ENCODE measurements at regions not wholly inside any gene's neighbourhood (a gene's known extent, or its start where the extent isn't known, plus 50 kb on each side); places are given as distances from the start of the nearest gene placed in this dataset.

DNA sequence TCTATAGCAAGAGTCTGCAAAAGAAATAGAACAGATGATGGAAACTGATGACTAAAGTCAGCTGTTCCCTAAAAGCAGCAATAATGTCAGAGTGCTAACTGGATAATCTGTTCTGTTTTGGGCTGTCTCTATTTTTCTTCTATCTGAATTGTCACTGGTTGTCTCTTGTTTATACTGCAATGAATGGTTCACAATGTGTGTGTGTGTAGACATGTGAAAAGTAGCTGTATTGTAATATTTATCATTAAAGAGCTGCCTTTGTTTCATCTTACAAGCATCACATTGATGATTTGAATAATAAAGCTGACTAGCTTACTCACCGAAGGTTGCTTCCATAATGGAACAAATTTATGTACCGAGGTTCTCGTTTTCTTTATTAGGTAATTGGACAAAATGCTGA, 456.0 kb upstream of the ZEB2 start:
- TF ChIP-seq ZC3H10 (CRISPR knock-in tag; IDR thresholded peaks at IDR 0.05) (no peak), SNAI2 (CRISPR knock-in tag; IDR thresholded peaks at IDR 0.05) (no peak), ARNTL (CRISPR knock-in tag; IDR thresholded peaks at IDR 0.05; ENCODE audit: borderline replicate concordance, low read depth) (no peak)
